ENCODE measurements at regions not wholly inside any gene's neighbourhood (a gene's known extent, or its start where the extent isn't known, plus 50 kb on each side); places are given as distances from the start of the nearest gene placed in this dataset.
"Not testable (repeated sequence)": the region's sequence is repeated elsewhere in the genome, so short reads cannot be mapped to it uniquely, and the experiment has no call there.

DNA sequence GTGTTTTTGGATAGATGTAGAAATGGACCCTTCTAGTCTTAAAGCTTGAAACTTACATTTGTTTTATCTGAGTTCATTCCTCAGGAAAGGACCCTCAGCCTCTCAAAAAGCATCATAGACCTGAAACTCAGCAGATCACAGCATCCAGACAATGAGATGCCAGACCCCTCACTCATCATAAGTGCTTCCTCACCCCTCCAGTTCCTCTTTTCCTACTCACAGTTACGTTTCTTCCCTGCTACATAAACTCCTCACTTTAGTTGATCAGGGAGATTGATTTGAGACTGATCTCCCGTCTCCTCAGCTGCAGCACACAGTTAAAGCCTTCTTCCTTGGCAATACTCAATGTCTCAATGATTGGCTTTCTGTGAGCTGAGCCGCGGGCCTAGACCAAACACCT lies 282.0 kb downstream of the FAM72C start:
- TF ChIP-seq, protein P1, sequence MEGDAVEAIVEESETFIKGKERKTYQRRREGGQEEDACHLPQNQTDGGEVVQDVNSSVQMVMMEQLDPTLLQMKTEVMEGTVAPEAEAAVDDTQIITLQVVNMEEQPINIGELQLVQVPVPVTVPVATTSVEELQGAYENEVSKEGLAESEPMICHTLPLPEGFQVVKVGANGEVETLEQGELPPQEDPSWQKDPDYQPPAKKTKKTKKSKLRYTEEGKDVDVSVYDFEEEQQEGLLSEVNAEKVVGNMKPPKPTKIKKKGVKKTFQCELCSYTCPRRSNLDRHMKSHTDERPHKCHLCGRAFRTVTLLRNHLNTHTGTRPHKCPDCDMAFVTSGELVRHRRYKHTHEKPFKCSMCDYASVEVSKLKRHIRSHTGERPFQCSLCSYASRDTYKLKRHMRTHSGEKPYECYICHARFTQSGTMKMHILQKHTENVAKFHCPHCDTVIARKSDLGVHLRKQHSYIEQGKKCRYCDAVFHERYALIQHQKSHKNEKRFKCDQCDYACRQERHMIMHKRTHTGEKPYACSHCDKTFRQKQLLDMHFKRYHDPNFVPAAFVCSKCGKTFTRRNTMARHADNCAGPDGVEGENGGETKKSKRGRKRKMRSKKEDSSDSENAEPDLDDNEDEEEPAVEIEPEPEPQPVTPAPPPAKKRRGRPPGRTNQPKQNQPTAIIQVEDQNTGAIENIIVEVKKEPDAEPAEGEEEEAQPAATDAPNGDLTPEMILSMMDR (IDR thresholded peaks at IDR 0.05), result no peak

GRCh38 chr1:143680304-143680703 lies 291.5 kb downstream of the FAM72C start:
- Histone ChIP-seq H3K27me3 (no peaks in the 10 kb centered on the region), H3K9me3 (no peaks in the 10 kb centered on the region), H3K4me3 (no peak overlapping the region), H3K4me1 (no peaks in the 10 kb centered on the region), H3K36me3 (no peaks in the 10 kb centered on the region), H3K27ac (no peak overlapping the region)
- no peak for DNase-seq (ENCODE audit: low spot score in 2 of 2)
- intact Hi-C loops (cut with DNase I), result no loop called here
- TF ChIP-seq, protein P1 (IDR thresholded peaks at IDR 0.05), result no peak

More for the DNA sequence above, 282.0 kb downstream of the FAM72C start:
- Histone ChIP-seq H3K27ac (no peak overlapping the region), H3K4me3 (no peak overlapping the region), H3K4me1 (no peaks in the 10 kb centered on the region), H3K9me3 (no peaks in the 10 kb centered on the region), H3K36me3 (no peaks in the 10 kb centered on the region), H3K27me3 (no peaks in the 10 kb centered on the region)
- intact Hi-C loops (cut with DNase I), result no loop called here
- DNase-seq (ENCODE audit: low spot score in 2 of 2), result no peak

DNA sequence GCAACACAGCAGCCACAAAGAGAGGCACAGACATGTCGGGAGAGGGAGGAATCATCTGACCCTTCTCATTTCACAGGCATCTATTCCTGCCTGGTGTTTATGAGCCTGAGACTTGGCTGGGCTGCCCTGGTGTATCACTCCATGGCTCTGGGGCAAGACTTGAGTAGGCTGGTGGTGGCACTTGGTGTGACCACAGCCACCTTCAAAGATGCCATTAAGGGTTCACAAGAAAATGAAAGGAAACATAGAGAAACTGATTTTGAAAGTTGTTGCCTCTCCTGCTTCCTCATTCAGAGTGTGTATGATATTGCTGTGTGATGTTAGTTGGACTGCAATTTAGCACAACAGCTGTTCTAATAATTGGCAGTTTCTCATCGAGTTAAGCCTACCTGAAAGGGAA lies 298.8 kb downstream of the FAM72C start:
- TF ChIP-seq, protein P1 (IDR thresholded peaks at IDR 0.05), result no peak

DNA sequence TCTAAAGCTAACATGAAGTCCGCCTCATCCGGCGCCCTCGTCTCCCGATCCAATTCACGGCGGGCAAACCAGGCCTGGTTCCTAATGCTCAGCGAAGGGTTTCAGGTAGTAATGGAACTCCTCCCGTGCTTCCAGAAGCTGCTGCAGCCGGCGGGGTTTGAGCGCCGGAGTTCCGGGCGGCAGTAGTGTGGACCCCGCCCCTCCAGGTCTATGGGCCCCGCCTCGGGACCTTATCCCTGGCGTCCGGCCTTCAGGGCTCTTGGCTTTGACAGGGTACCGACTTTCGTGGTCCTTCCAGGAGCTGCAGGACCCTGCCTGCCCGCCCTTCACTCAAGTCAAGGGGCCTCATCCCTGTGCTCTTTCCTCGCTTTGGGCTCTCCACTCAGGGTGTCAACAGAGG lies 304.1 kb downstream of the FAM72C start:
- no peak for DNase-seq (ENCODE audit: low spot score in 2 of 2)
- Histone ChIP-seq H3K27me3 (no peaks in the 10 kb centered on the region), H3K4me1 (no peaks in the 10 kb centered on the region), H3K4me3 (no peak overlapping the region), H3K9me3 (peaks cover 0 to 4% of the 10 kb centered on the region in 2 donors), H3K36me3 (no peaks in the 10 kb centered on the region), H3K27ac (no peak overlapping the region)
- intact Hi-C loops (cut with DNase I), result no loop called here
- TF ChIP-seq, protein P1 (IDR thresholded peaks at IDR 0.05), result no peak

More for the DNA sequence above, 298.8 kb downstream of the FAM72C start:
- H3K36me3 ChIP-seq, result no peaks in the 10 kb centered on the region
- no peak for DNase-seq (ENCODE audit: low spot score in 2 of 2)
- no peaks in the 10 kb centered on the region for H3K4me1 ChIP-seq
- intact Hi-C loops (cut with DNase I), result no loop called here
- H3K27ac ChIP-seq, result no peak overlapping the region
- no peaks in the 10 kb centered on the region for H3K9me3 ChIP-seq
- no peaks in the 10 kb centered on the region for H3K27me3 ChIP-seq
- H3K4me3 ChIP-seq, result no peak overlapping the region

DNA sequence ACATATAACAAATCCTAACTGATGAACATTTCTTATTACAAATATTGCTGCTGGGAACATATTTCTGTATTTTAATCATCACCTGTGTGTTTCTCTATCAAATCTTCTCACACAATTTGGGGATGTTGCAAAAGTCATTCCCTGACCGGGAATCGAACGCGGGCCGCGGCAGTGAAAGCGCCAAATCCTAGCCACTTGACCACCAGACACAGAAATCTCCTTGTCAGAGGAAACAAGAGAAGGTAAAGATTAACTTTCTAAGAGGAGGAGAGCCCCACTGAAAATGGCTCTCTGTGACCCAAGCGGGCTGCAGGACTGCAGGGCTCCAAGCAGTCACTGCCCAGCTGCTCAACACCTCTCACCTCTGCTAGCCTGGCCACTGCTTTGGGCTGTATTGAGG lies 304.9 kb downstream of the FAM72C start:
- Histone ChIP-seq H3K27me3 (no peaks in the 10 kb centered on the region), H3K4me1 (no peaks in the 10 kb centered on the region), H3K4me3 (no peak overlapping the region), H3K9me3 (peaks cover 0 to 4% of the 10 kb centered on the region in 2 donors), H3K27ac (no peak overlapping the region), H3K36me3 (no peaks in the 10 kb centered on the region)
- intact Hi-C loops (cut with DNase I), result no loop called here
- no peak for DNase-seq (ENCODE audit: low spot score in 2 of 2)
- TF ChIP-seq, protein P1 (IDR thresholded peaks at IDR 0.05), result no peak

DNA sequence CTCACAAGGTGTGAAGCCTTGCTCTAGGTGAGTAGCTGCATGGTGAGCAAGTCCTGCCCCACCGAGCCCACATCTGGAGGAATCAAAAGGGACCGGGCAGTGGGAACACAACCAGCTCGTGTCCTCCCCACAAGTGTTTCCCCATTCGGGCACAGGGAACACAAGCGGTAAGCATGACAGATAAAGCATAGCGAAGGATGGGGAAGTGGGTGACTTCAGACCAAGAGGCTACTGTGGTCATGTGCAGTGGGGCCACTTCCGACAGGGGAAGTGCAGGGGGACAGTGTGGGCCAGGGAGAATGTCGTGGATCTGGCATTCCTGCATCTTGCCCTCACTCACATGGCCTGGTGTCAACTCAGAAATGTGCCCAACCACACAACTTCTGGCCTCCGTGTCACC lies 306.2 kb downstream of the FAM72C start:
- H3K4me3 ChIP-seq, result no peak overlapping the region
- no peaks in the 10 kb centered on the region for H3K36me3 ChIP-seq
- H3K9me3 ChIP-seq, result peaks cover 0 to 4% of the 10 kb centered on the region in 2 donors
- intact Hi-C loops (cut with DNase I), result no loop called here
- no peak for DNase-seq (ENCODE audit: low spot score in 2 of 2)
- no peak overlapping the region for H3K27ac ChIP-seq
- no peaks in the 10 kb centered on the region for H3K27me3 ChIP-seq
- no peaks in the 10 kb centered on the region for H3K4me1 ChIP-seq
- TF ChIP-seq, protein P1 (IDR thresholded peaks at IDR 0.05), result no peak

- H3K4me1 ChIP-seq; H3K27me3 ChIP-seq; intact Hi-C loops (cut with DNase I); DNase-seq (ENCODE audit: low spot score in 2 of 2); H3K27ac ChIP-seq; H3K4me3 ChIP-seq; H3K9me3 ChIP-seq; H3K36me3 ChIP-seq: not testable (repeated sequence)
Measured at GRCh38 chr1:143663056-143663455, 308.7 kb downstream of the FAM72C start.

Measured in ascending aorta (tissue), 2 donors.